ENCODE measurements at regions not wholly inside any gene's neighbourhood (a gene's known extent, or its start where the extent isn't known, plus 50 kb on each side); places are given as distances from the start of the nearest gene placed in this dataset.
A peak's percentile ranks its signal among the peaks of the same experiment; 100 is the strongest.

GRCh38 chr3:78277220-78277619 is 1237.3 kb downstream of the ROBO2 start:
- Histone ChIP-seq H3K4ac (ENCODE audit: low read depth, low read length) (no peak overlapping the region), H4K5ac (ENCODE audit: insufficient read length, low read depth, low read length) (no peak overlapping the region), H3T11ph (ENCODE audit: low read length) (no peak overlapping the region), H2BK120ac (ENCODE audit: low read depth, low read length, poor library complexity, severe bottlenecking) (no peak overlapping the region), H2BK5ac (ENCODE audit: insufficient read length, low read length) (no peak overlapping the region), H3K79me1 (ENCODE audit: insufficient read depth, low read depth, low read length, poor library complexity, severe bottlenecking) (no peaks in the 10 kb centered on the region), H3K23ac (ENCODE audit: insufficient read length, low read depth, low read length) (no peak overlapping the region), H3K9ac (ENCODE audit: extremely low read depth, insufficient read length, low read length) (no peak overlapping the region), H2BK20ac (ENCODE audit: low read depth, low read length, poor library complexity, severe bottlenecking) (peak overlapping the region; percentile 3), H4K8ac (replicated peaks; ENCODE audit: insufficient read length, low read depth, low read length) (no peak overlapping the region), H2BK15ac (ENCODE audit: low read depth, low read length) (no peak overlapping the region), H3K14ac (ENCODE audit: insufficient read depth, low read length) (no peak overlapping the region), H3K79me2 (ENCODE audit: insufficient read depth, low read length) (no peaks in the 10 kb centered on the region), H3K4me1 (ENCODE audit: insufficient read depth, low read length) (peaks cover 7% of the 10 kb centered on the region; the same call in 1 of the 2 replicates), H3K56ac (ENCODE audit: insufficient read length, low read depth, low read length) (no peak overlapping the region), H2AFZ (ENCODE audit: low read length) (no peak overlapping the region), H3K27ac (ENCODE audit: insufficient read length, low read depth, low read length) (no peak overlapping the region), H4K91ac (ENCODE audit: insufficient read length, low read depth, low read length) (no peak overlapping the region), H2AK5ac (ENCODE audit: insufficient read length, low read length) (no peak overlapping the region), H3K9me3 (ENCODE audit: control insufficient read depth, low read depth, low read length) (no peaks in the 10 kb centered on the region), H3K27me3 (ENCODE audit: insufficient read depth, low read length) (no peaks in the 10 kb centered on the region), H3K23me2 (ENCODE audit: insufficient read length, low read depth, low read length, poor library complexity, severe bottlenecking) (no peaks in the 10 kb centered on the region), H2BK12ac (ENCODE audit: insufficient read length, low read depth, low read length) (no peak overlapping the region), H3K4me2 (ENCODE audit: insufficient read depth, insufficient read length, low read length) (no peak overlapping the region), H4K20me1 (ENCODE audit: control insufficient read depth, insufficient read depth, insufficient read length) (no peaks in the 10 kb centered on the region), H3K18ac (ENCODE audit: insufficient read length, low read depth, low read length) (no peak overlapping the region)
- no peak for TF ChIP-seq CTCF (conservative IDR thresholded peaks at IDR 0.05)
- DNase-seq, result no peak
- Mint-ChIP-seq H3K36me3 (ENCODE audit: insufficient read depth in 1 of 3, low read depth in 3 of 3) (peaks cover 5 to 20% (median 11%) of the 10 kb centered on the region in 3 experiments), H3K27me3 (ENCODE audit: low read depth) (no peaks in the 10 kb centered on the region; the same call in 1 of the 2 replicates), H3K27ac (no peak overlapping the region), H3K4me3 (no peak overlapping the region), H3K9me3 (peaks cover 0 to 5% of the 10 kb centered on the region in 2 experiments; a peak in 3 of 5 replicates), H3K4me1 (peaks cover 26 to 28% of the 10 kb centered on the region in 2 experiments)
- WGBS (ENCODE audit: extremely low coverage, insufficient read length, low lambda C conversion rate), result no CpG with 5 or more reads among the region's 2 CpGs
